WTC11 (cell line): ENCODE measurements at regions not wholly inside any gene's neighbourhood (a gene's known extent, or its start where the extent isn't known, plus 50 kb on each side); places are given as distances from the start of the nearest gene placed in this dataset.

Experiments
- ATAC-seq: fragments of 200-7000 bp; cut with Tn5 transposase; 2 replicates; pipeline ENCODE4 v1.10.0; 2021; ENCODE audit warnings: mild to moderate bottlenecking, moderate library complexity
- CTCF ChIA-PET: fragments of 300-600 bp; sonication (Branson Sonifier 250); formaldehyde crosslinking; loops from one replicate; lab custom pipeline; 2021; ENCODE audit warnings: antibody characterized with exemption; lab: Charles Lee
- POLR2A ChIA-PET: fragments of 350-600 bp; sonication (Branson Sonifier 250); formaldehyde crosslinking; loops from one replicate; lab custom pipeline; 2021; ENCODE audit warnings: antibody characterized with exemption; lab: Charles Lee
- DNase-seq: peaks from one replicate; pipeline ENCODE4 v3.0.0; 2021; ENCODE audit warnings: low spot score
- H3K27ac Mint-ChIP-seq: 2 replicates; pipeline ENCODE4 v1.8.0; 2021; ENCODE audit warnings: mixed read lengths
- H3K27me3 Mint-ChIP-seq: 2 replicates; pipeline ENCODE4 v1.8.0; 2021; ENCODE audit warnings: low read depth, mild to moderate bottlenecking, moderate library complexity, mixed read lengths
- H3K36me3 Mint-ChIP-seq: 2 replicates; pipeline ENCODE4 v1.8.0; 2021; ENCODE audit warnings: mixed read lengths
- H3K4me1 Mint-ChIP-seq: 2 replicates; pipeline ENCODE4 v1.8.0; 2022; ENCODE audit warnings: mixed read lengths
- H3K4me3 Mint-ChIP-seq: 2 replicates; pipeline ENCODE4 v1.8.0; 2021; ENCODE audit warnings: mild to moderate bottlenecking, moderate library complexity, mixed read lengths
- H3K9me3 Mint-ChIP-seq: 2 replicates; pipeline ENCODE4 v1.8.0; 2021; ENCODE audit warnings: mixed read lengths
- ESRRA ChIP-seq: sonication (generic); formaldehyde crosslinking; IDR thresholded peaks from 2 replicates; pipeline ENCODE4 v1.8.1; 2022; ENCODE audit warnings: mild to moderate bottlenecking, missing genetic modification reagents, borderline replicate concordance
- JAZF1 ChIP-seq: fragments of 250-450 bp; sonication (Bioruptor Pico); IDR thresholded peaks from 2 replicates; pipeline ENCODE4 v1.9.0; 2021; ENCODE audit warnings: moderate library complexity, mild to moderate bottlenecking, inconsistent platforms
- PREB ChIP-seq: sonication (generic); formaldehyde crosslinking; IDR thresholded peaks from 2 replicates; pipeline ENCODE4 v1.8.1; 2022; ENCODE audit warnings: mild to moderate bottlenecking, missing genetic modification reagents, moderate library complexity, borderline replicate concordance
- SMAD4 ChIP-seq: sonication (generic); formaldehyde crosslinking; IDR thresholded peaks from 2 replicates; pipeline ENCODE4 v1.8.0; 2022; ENCODE audit warnings: mild to moderate bottlenecking, missing genetic modification reagents
- TCF7 ChIP-seq: sonication (generic); formaldehyde crosslinking; IDR thresholded peaks from 2 replicates; pipeline ENCODE4 v1.8.0; 2022; ENCODE audit warnings: mild to moderate bottlenecking, low read depth, missing genetic modification reagents, moderate library complexity
- TEAD4 ChIP-seq: sonication (generic); formaldehyde crosslinking; IDR thresholded peaks from 2 replicates; pipeline ENCODE4 v1.8.0; 2022; ENCODE audit warnings: mild to moderate bottlenecking, missing genetic modification reagents
- ZNF232 ChIP-seq: sonication (generic); formaldehyde crosslinking; IDR thresholded peaks from 2 replicates; pipeline ENCODE4 v1.8.0; 2022; ENCODE audit warnings: mild to moderate bottlenecking, missing genetic modification reagents
- ZNF263 ChIP-seq: sonication (generic); formaldehyde crosslinking; IDR thresholded peaks from 2 replicates; pipeline ENCODE4 v1.8.1; 2022; ENCODE audit warnings: low read depth, mild to moderate bottlenecking, moderate library complexity, missing genetic modification reagents
- TF ChIP-seq, protein P1 (sequence below): fragments of 250-450 bp; sonication (Bioruptor Pico); IDR thresholded peaks from 2 replicates; pipeline ENCODE4 v1.8.0; 2021; ENCODE audit warnings: mild to moderate bottlenecking
- TF ChIP-seq, protein P2 (sequence below): fragments of 250-450 bp; sonication (Bioruptor Pico); IDR thresholded peaks from 2 replicates; pipeline ENCODE4 v1.9.0; 2021; ENCODE audit warnings: mild to moderate bottlenecking
- TF ChIP-seq, protein P3 (sequence below): sonication (generic); formaldehyde crosslinking; IDR thresholded peaks from 2 replicates; pipeline ENCODE4 v1.8.1; 2023; ENCODE audit warnings: mild to moderate bottlenecking, missing genetic modification reagents, moderate library complexity
- TF ChIP-seq, protein P4 (sequence below): fragments of 250-450 bp; sonication (Bioruptor Pico); IDR thresholded peaks from 2 replicates; pipeline ENCODE4 v2.1.2; 2022; ENCODE audit warnings: mild to moderate bottlenecking, moderate library complexity
- TF ChIP-seq, protein P5 (sequence below): sonication (generic); formaldehyde crosslinking; conservative IDR thresholded peaks from 2 replicates; pipeline ENCODE4 v1.8.1; 2023; ENCODE audit warnings: mild to moderate bottlenecking, low read depth, missing genetic modification reagents, moderate library complexity

DNA sequence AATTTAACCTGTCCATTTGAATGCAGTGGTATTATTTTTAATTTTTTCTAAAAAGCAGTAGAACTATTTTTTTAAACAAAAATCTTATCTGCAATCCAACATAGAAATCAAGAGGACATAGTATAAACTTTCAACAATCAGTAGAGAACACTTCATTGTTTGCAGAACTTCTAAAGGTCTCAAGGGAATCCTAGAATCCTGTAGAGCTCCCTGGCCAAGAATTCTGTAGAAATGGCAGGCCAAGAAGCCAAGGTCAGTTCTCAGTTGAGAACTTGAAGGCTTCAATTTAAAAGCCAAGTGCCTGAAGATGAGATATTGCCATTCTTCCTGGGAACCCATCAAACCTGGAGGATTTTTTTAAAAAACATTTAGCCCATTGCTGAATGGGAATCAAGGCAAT lies 199.2 kb upstream of the KLF4 start:
- H3K36me3 Mint-ChIP-seq: peaks cover 4% of the 10 kb centered on the region; the same call in 1 of the 2 replicates
- DNase-seq (no peak), ATAC-seq (no peak)
- no peak overlapping the region for H3K4me3 Mint-ChIP-seq
- no peaks in the 10 kb centered on the region for H3K27me3 Mint-ChIP-seq
- H3K9me3 Mint-ChIP-seq: peaks cover 13% of the 10 kb centered on the region
- H3K4me1 Mint-ChIP-seq: peaks cover 1% of the 10 kb centered on the region
- POLR2A ChIA-PET: no interaction called here
- H3K27ac Mint-ChIP-seq: no peak overlapping the region
- TF ChIP-seq, protein P1, sequence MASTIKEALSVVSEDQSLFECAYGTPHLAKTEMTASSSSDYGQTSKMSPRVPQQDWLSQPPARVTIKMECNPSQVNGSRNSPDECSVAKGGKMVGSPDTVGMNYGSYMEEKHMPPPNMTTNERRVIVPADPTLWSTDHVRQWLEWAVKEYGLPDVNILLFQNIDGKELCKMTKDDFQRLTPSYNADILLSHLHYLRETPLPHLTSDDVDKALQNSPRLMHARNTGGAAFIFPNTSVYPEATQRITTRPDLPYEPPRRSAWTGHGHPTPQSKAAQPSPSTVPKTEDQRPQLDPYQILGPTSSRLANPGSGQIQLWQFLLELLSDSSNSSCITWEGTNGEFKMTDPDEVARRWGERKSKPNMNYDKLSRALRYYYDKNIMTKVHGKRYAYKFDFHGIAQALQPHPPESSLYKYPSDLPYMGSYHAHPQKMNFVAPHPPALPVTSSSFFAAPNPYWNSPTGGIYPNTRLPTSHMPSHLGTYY (CRISPR knock-in tag): no peak
- TF ChIP-seq JAZF1 (CRISPR knock-in tag) (no peak), ESRRA (CRISPR knock-in tag) (no peak), SMAD4 (no peak), ZNF263 (CRISPR knock-in tag) (no peak)
- CTCF ChIA-PET: no interaction called here

DNA sequence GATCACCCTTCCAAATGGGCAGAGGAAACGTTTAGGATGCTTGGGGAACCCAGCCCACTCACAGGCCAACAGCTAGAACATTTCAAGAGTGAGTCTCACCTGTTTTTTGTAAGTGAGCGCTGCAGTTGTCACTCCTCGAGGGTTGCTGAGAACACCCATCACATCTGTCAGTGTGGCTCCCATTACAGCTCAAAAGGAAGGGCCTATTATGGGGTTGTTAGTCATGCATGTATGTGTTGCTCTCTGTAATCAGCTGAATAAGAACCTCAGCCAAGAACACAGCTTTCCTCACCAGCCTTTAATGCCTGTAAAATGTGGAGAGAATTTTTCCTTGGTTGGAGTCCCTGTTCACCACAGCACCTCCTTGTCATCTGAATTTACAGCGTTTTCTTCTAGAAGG lies 196.3 kb upstream of the KLF4 start:
- ChIA-PET POLR2A (no interaction called here), CTCF (no interaction called here)
- Mint-ChIP-seq H3K9me3 (peaks cover 13% of the 10 kb centered on the region), H3K27ac (no peak overlapping the region), H3K4me1 (peaks cover 19% of the 10 kb centered on the region), H3K4me3 (no peak overlapping the region), H3K36me3 (peaks cover 4% of the 10 kb centered on the region; the same call in 1 of the 2 replicates), H3K27me3 (no peaks in the 10 kb centered on the region)
- TF ChIP-seq, protein P2, sequence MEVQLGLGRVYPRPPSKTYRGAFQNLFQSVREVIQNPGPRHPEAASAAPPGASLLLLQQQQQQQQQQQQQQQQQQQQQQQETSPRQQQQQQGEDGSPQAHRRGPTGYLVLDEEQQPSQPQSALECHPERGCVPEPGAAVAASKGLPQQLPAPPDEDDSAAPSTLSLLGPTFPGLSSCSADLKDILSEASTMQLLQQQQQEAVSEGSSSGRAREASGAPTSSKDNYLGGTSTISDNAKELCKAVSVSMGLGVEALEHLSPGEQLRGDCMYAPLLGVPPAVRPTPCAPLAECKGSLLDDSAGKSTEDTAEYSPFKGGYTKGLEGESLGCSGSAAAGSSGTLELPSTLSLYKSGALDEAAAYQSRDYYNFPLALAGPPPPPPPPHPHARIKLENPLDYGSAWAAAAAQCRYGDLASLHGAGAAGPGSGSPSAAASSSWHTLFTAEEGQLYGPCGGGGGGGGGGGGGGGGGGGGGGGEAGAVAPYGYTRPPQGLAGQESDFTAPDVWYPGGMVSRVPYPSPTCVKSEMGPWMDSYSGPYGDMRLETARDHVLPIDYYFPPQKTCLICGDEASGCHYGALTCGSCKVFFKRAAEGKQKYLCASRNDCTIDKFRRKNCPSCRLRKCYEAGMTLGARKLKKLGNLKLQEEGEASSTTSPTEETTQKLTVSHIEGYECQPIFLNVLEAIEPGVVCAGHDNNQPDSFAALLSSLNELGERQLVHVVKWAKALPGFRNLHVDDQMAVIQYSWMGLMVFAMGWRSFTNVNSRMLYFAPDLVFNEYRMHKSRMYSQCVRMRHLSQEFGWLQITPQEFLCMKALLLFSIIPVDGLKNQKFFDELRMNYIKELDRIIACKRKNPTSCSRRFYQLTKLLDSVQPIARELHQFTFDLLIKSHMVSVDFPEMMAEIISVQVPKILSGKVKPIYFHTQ (CRISPR knock-in tag): no peak
- TF ChIP-seq, protein P3, sequence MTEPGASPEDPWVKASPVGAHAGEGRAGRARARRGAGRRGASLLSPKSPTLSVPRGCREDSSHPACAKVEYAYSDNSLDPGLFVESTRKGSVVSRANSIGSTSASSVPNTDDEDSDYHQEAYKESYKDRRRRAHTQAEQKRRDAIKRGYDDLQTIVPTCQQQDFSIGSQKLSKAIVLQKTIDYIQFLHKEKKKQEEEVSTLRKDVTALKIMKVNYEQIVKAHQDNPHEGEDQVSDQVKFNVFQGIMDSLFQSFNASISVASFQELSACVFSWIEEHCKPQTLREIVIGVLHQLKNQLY (CRISPR knock-in tag): no peak
- TF ChIP-seq TEAD4 (CRISPR knock-in tag): no peak
- no peak for TF ChIP-seq TCF7 (CRISPR knock-in tag)
- ATAC-seq (no peak), DNase-seq (no peak)

DNA sequence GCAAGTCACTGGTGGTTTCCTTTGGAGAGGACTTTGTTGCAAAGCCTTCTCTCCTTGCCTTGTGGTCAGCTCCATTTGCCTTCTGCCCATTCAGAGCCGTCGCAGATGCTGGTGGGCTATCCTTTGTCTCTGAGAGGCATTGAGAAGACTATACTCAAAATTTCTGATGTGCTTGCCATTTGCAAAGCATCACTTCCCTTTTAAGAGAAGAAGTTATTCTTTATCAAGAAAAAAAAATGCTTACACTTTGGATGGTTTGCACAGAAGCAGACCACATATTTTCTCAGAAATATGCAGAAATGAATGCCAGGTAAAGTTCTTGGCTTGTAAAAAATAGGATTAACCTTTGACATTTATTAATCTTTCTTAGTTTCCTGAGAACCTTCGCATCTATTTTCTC lies 195.8 kb upstream of the KLF4 start:
- H3K27ac Mint-ChIP-seq: no peak overlapping the region
- H3K27me3 Mint-ChIP-seq: no peaks in the 10 kb centered on the region
- CTCF ChIA-PET: no interaction called here
- no peak for DNase-seq
- no peak for ATAC-seq
- TF ChIP-seq, protein P4, sequence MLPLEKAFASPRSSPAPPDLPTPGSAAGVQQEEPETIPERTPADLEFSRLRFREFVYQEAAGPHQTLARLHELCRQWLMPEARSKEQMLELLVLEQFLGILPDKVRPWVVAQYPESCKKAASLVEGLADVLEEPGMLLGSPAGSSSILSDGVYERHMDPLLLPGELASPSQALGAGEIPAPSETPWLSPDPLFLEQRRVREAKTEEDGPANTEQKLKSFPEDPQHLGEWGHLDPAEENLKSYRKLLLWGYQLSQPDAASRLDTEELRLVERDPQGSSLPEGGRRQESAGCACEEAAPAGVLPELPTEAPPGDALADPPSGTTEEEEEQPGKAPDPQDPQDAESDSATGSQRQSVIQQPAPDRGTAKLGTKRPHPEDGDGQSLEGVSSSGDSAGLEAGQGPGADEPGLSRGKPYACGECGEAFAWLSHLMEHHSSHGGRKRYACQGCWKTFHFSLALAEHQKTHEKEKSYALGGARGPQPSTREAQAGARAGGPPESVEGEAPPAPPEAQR (CRISPR knock-in tag): no peak
- TF ChIP-seq, protein P5, sequence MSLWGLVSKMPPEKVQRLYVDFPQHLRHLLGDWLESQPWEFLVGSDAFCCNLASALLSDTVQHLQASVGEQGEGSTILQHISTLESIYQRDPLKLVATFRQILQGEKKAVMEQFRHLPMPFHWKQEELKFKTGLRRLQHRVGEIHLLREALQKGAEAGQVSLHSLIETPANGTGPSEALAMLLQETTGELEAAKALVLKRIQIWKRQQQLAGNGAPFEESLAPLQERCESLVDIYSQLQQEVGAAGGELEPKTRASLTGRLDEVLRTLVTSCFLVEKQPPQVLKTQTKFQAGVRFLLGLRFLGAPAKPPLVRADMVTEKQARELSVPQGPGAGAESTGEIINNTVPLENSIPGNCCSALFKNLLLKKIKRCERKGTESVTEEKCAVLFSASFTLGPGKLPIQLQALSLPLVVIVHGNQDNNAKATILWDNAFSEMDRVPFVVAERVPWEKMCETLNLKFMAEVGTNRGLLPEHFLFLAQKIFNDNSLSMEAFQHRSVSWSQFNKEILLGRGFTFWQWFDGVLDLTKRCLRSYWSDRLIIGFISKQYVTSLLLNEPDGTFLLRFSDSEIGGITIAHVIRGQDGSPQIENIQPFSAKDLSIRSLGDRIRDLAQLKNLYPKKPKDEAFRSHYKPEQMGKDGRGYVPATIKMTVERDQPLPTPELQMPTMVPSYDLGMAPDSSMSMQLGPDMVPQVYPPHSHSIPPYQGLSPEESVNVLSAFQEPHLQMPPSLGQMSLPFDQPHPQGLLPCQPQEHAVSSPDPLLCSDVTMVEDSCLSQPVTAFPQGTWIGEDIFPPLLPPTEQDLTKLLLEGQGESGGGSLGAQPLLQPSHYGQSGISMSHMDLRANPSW (CRISPR knock-in tag): no peak
- no peak for TF ChIP-seq PREB (CRISPR knock-in tag)
- no peak for TF ChIP-seq ZNF232 (CRISPR knock-in tag)
- peaks cover 4% of the 10 kb centered on the region; the same call in 1 of the 2 replicates for H3K36me3 Mint-ChIP-seq
- POLR2A ChIA-PET: no interaction called here
- no peak overlapping the region for H3K4me3 Mint-ChIP-seq
- peaks cover 19% of the 10 kb centered on the region for H3K4me1 Mint-ChIP-seq
- peaks cover 13% of the 10 kb centered on the region for H3K9me3 Mint-ChIP-seq
